Brain microvascular endothelial cell (primary cell): ENCODE measurements at regions not wholly inside any gene's neighbourhood (a gene's known extent, or its start where the extent isn't known, plus 50 kb on each side); places are given as distances from the start of the nearest gene placed in this dataset.

ENCODE experiments used
- DNase-seq: peaks from one replicate; pipeline ENCODE4 v3.0.0-alpha.2; 2020
- H3K27ac ChIP-seq: fragments of 250-450 bp; sonication (Bioruptor Pico); 2 replicates; pipeline ENCODE4 v1.5.1; 2020; ENCODE audit warnings: mild to moderate bottlenecking, moderate library complexity
- H3K27me3 ChIP-seq: fragments of 250-450 bp; sonication (Bioruptor Pico); replicated peaks from 2 replicates; pipeline ENCODE4 v1.5.1; 2020; ENCODE audit warnings: mild to moderate bottlenecking
- H3K36me3 ChIP-seq: fragments of 250-450 bp; sonication (Bioruptor Pico); replicated peaks from 2 replicates; pipeline ENCODE4 v1.5.1; 2020; ENCODE audit warnings: mild to moderate bottlenecking
- H3K4me3 ChIP-seq: 2 replicates; pipeline ENCODE4 v1.5.1; 2011; ENCODE audit warnings: low read depth, mild to moderate bottlenecking, control low read depth, low read length, moderate library complexity
- in situ Hi-C: cut with HindIII; loops from 2 replicates; pipeline ENCODE4 v1.10.0; 2017; ENCODE audit warnings: low sequenced_read_pairs, low pct_ligation_motif_present
- TF ChIP-seq, protein P1 (sequence below): IDR thresholded peaks from 2 replicates; pipeline ENCODE4 v1.5.1; 2011; ENCODE audit warnings: low read depth, mild to moderate bottlenecking, moderate library complexity, low read length, control low read depth, inconsistent platforms; ENCODE audit errors: missing control alignments

GRCh38 chr20:43265449-43265848, 75.7 kb upstream of the PTPRT start:
- no peak for DNase-seq
- H3K4me3 ChIP-seq: no peak overlapping the region
- H3K27ac ChIP-seq: no peak overlapping the region
- H3K36me3 ChIP-seq: no peaks in the 10 kb centered on the region
- H3K27me3 ChIP-seq: no peaks in the 10 kb centered on the region
- in situ Hi-C loops: no loop called here
- TF ChIP-seq, protein P1, sequence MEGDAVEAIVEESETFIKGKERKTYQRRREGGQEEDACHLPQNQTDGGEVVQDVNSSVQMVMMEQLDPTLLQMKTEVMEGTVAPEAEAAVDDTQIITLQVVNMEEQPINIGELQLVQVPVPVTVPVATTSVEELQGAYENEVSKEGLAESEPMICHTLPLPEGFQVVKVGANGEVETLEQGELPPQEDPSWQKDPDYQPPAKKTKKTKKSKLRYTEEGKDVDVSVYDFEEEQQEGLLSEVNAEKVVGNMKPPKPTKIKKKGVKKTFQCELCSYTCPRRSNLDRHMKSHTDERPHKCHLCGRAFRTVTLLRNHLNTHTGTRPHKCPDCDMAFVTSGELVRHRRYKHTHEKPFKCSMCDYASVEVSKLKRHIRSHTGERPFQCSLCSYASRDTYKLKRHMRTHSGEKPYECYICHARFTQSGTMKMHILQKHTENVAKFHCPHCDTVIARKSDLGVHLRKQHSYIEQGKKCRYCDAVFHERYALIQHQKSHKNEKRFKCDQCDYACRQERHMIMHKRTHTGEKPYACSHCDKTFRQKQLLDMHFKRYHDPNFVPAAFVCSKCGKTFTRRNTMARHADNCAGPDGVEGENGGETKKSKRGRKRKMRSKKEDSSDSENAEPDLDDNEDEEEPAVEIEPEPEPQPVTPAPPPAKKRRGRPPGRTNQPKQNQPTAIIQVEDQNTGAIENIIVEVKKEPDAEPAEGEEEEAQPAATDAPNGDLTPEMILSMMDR: no peak

- H3K27ac ChIP-seq: no peak overlapping the region
- H3K27me3 ChIP-seq: no peaks in the 10 kb centered on the region
- H3K36me3 ChIP-seq: no peaks in the 10 kb centered on the region
- in situ Hi-C loops: no loop called here
- no peak overlapping the region for H3K4me3 ChIP-seq
- TF ChIP-seq, protein P1: no peak
- no peak for DNase-seq
Observed at GRCh38 chr20:43263226-43263625, 73.5 kb upstream of the PTPRT start.

- no peak overlapping the region for H3K4me3 ChIP-seq
- no peak overlapping the region for H3K27ac ChIP-seq
- no peak for DNase-seq
- TF ChIP-seq, protein P1: no peak
- no peaks in the 10 kb centered on the region for H3K27me3 ChIP-seq
- H3K36me3 ChIP-seq: no peaks in the 10 kb centered on the region
- in situ Hi-C loops: no loop called here
Observed at GRCh38 chr20:43262341-43262740, 72.6 kb upstream of the PTPRT start.

GRCh38 chr20:43255877-43256276, 66.2 kb upstream of the PTPRT start:
- in situ Hi-C loops: no loop called here
- no peaks in the 10 kb centered on the region for H3K36me3 ChIP-seq
- TF ChIP-seq, protein P1: no peak
- DNase-seq: no peak
- H3K27me3 ChIP-seq: no peaks in the 10 kb centered on the region
- H3K4me3 ChIP-seq: no peak overlapping the region
- no peak overlapping the region for H3K27ac ChIP-seq

DNA sequence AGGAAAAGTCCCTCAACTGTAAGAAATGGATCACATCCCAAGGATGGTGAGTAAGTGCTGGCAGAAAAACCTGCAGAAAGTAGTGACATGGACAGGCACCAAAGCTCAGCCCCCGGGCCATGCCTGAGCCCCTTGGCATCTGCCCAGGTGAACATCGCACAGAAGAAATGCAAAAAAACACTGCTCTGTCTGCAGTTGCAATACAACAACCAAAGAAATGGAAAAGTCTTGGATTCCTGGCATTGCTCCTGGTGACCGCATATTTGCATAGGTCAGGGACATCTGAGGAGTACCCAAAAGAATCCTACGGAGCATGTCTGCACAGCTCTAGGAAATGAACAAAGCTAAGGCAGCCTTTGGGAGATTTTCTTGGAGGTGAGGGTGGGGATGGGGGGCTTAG, 63.1 kb upstream of the PTPRT start:
- H3K4me3 ChIP-seq: no peak overlapping the region
- no peak overlapping the region for H3K27ac ChIP-seq
- DNase-seq: no peak
- TF ChIP-seq, protein P1: no peak
- in situ Hi-C loops: no loop called here
- H3K27me3 ChIP-seq: no peaks in the 10 kb centered on the region
- no peaks in the 10 kb centered on the region for H3K36me3 ChIP-seq

DNA sequence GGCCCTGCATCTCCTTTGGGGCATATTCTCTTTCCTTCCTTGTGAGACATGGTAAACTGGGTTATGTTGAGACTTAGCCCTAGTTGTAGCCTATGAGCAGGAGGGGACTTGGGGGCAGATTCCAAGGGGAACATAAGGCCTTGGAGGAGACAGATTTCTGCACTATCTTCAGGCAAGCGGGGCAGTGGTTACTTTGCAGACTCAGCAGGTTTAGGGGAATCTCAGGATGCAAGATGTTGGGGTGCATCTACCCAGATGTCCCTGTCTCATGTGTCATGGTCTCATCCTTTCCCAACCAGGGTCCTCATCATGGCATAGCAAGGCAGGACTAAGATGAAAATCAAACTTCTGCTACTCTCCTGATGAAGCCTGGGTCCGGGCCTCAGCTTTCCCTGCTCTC, 58.6 kb upstream of the PTPRT start:
- in situ Hi-C loops: no loop called here
- DNase-seq: no peak
- Histone ChIP-seq H3K4me3 (no peak overlapping the region), H3K27ac (no peak overlapping the region), H3K27me3 (no peaks in the 10 kb centered on the region), H3K36me3 (no peaks in the 10 kb centered on the region)
- TF ChIP-seq, protein P1: no peak
